ENCODE measurements at regions not wholly inside any gene's neighbourhood (a gene's known extent, or its start where the extent isn't known, plus 50 kb on each side); places are given as distances from the start of the nearest gene placed in this dataset.

GRCh38 chr2:60603533-60604190 is 50.2 kb upstream of the BCL11A start:
- no peak overlapping the region for H3K4me3 ChIP-seq (ENCODE audit: low read length in 2 of 2)
- DNase-seq (no peak), ATAC-seq (ENCODE audit: low FRiP score) (no peak)
- intact Hi-C loops (cut with DNase I) = no loop called here
- no peaks in the 10 kb centered on the region for H3K4me1 ChIP-seq (ENCODE audit: control insufficient read depth in 1 of 2, insufficient read depth in 2 of 2, low read length in 2 of 2)
- H3K36me3 ChIP-seq (ENCODE audit: control insufficient read depth in 1 of 2, insufficient read depth in 2 of 2, low read length in 1 of 2) = no peaks in the 10 kb centered on the region
- no peak overlapping the region for H3K27ac ChIP-seq (ENCODE audit: low read depth in 1 of 2, low read length in 2 of 2)
- H3K9me3 ChIP-seq (ENCODE audit: control insufficient read depth, low read length) = peaks cover 3% of the 10 kb centered on the region
- WGBS, 2 donors = 75 to 79% methylated on average over 6 of the region's 6 CpGs
- H3K27me3 ChIP-seq (ENCODE audit: control insufficient read depth in 1 of 2, insufficient read depth in 2 of 2, low read length in 1 of 2) = no peaks in the 10 kb centered on the region

- ATAC-seq (ENCODE audit: low FRiP score) = no peak
- 94 to 96% methylated on average over 2 of the region's 2 CpGs for WGBS, 2 donors
These were observed 51.1 kb upstream of the BCL11A start for GRCh38 chr2:60604486-60605064.

GRCh38 chr2:60605866-60606265 is 52.4 kb upstream of the BCL11A start:
- Histone ChIP-seq H3K9me3 (ENCODE audit: control insufficient read depth, low read length) (no peaks in the 10 kb centered on the region), H3K4me1 (ENCODE audit: control insufficient read depth in 1 of 2, insufficient read depth in 2 of 2, low read length in 2 of 2) (no peaks in the 10 kb centered on the region), H3K36me3 (ENCODE audit: control insufficient read depth in 1 of 2, insufficient read depth in 2 of 2, low read length in 1 of 2) (no peaks in the 10 kb centered on the region), H3K27me3 (ENCODE audit: control insufficient read depth in 1 of 2, insufficient read depth in 2 of 2, low read length in 1 of 2) (no peaks in the 10 kb centered on the region), H3K4me3 (ENCODE audit: low read length in 2 of 2) (no peak overlapping the region), H3K27ac (ENCODE audit: low read depth in 1 of 2, low read length in 2 of 2) (no peak overlapping the region)
- WGBS, 2 donors = 86 to 89% methylated on average over 4 of the region's 4 CpGs
- intact Hi-C loops (cut with DNase I) = no loop called here
- ATAC-seq (ENCODE audit: low FRiP score) (no peak), DNase-seq (no peak)

More at GRCh38 chr2:60604486-60605064, 51.1 kb upstream of the BCL11A start:
- H3K27ac ChIP-seq (ENCODE audit: low read depth in 1 of 2, low read length in 2 of 2) = no peak overlapping the region
- H3K4me3 ChIP-seq (ENCODE audit: low read length in 2 of 2) = no peak overlapping the region
- no peaks in the 10 kb centered on the region for H3K27me3 ChIP-seq (ENCODE audit: control insufficient read depth in 1 of 2, insufficient read depth in 2 of 2, low read length in 1 of 2)
- H3K36me3 ChIP-seq (ENCODE audit: control insufficient read depth in 1 of 2, insufficient read depth in 2 of 2, low read length in 1 of 2) = no peaks in the 10 kb centered on the region
- intact Hi-C loops (cut with DNase I) = no loop called here
- H3K4me1 ChIP-seq (ENCODE audit: control insufficient read depth in 1 of 2, insufficient read depth in 2 of 2, low read length in 2 of 2) = no peaks in the 10 kb centered on the region
- DNase-seq = no peak
- peaks cover 3% of the 10 kb centered on the region for H3K9me3 ChIP-seq (ENCODE audit: control insufficient read depth, low read length)

- H3K27me3 ChIP-seq (ENCODE audit: control insufficient read depth in 1 of 2, insufficient read depth in 2 of 2, low read length in 1 of 2) = no peaks in the 10 kb centered on the region
- H3K9me3 ChIP-seq (ENCODE audit: control insufficient read depth, low read length) = no peaks in the 10 kb centered on the region
- intact Hi-C loops (cut with DNase I) = no loop called here
- DNase-seq (no peak), ATAC-seq (ENCODE audit: low FRiP score) (no peak)
- no peak overlapping the region for H3K4me3 ChIP-seq (ENCODE audit: low read length in 2 of 2)
- WGBS, 2 donors = 11 to 21% methylated on average over 3 of the region's 3 CpGs
- no peaks in the 10 kb centered on the region for H3K4me1 ChIP-seq (ENCODE audit: control insufficient read depth in 1 of 2, insufficient read depth in 2 of 2, low read length in 2 of 2)
- H3K27ac ChIP-seq (ENCODE audit: low read depth in 1 of 2, low read length in 2 of 2) = no peak overlapping the region
- H3K36me3 ChIP-seq (ENCODE audit: control insufficient read depth in 1 of 2, insufficient read depth in 2 of 2, low read length in 1 of 2) = no peaks in the 10 kb centered on the region
These were observed 55.2 kb upstream of the BCL11A start for GRCh38 chr2:60608679-60609078.

- WGBS, 2 donors = 59 to 60% methylated on average over 3 of the region's 3 CpGs
These were observed 58.6 kb upstream of the BCL11A start for GRCh38 chr2:60612033-60612432.

GRCh38 chr2:60614319-60614718 is 60.9 kb upstream of the BCL11A start:
- intact Hi-C loops (cut with DNase I) = no loop called here
- Histone ChIP-seq H3K36me3 (ENCODE audit: control insufficient read depth in 1 of 2, insufficient read depth in 2 of 2, low read length in 1 of 2) (no peaks in the 10 kb centered on the region), H3K27me3 (ENCODE audit: control insufficient read depth in 1 of 2, insufficient read depth in 2 of 2, low read length in 1 of 2) (no peaks in the 10 kb centered on the region), H3K4me3 (ENCODE audit: low read length in 2 of 2) (no peak overlapping the region), H3K4me1 (ENCODE audit: control insufficient read depth in 1 of 2, insufficient read depth in 2 of 2, low read length in 2 of 2) (no peaks in the 10 kb centered on the region), H3K27ac (ENCODE audit: low read depth in 1 of 2, low read length in 2 of 2) (no peak overlapping the region), H3K9me3 (ENCODE audit: control insufficient read depth, low read length) (peaks cover 4% of the 10 kb centered on the region)
- 84 to 89% methylated on average over 6 of the region's 6 CpGs for WGBS, 2 donors
- no peak for ATAC-seq (ENCODE audit: low FRiP score)
- no peak for DNase-seq

More at GRCh38 chr2:60612033-60612432, 58.6 kb upstream of the BCL11A start:
- Histone ChIP-seq H3K36me3 (ENCODE audit: control insufficient read depth in 1 of 2, insufficient read depth in 2 of 2, low read length in 1 of 2) (no peaks in the 10 kb centered on the region), H3K27ac (ENCODE audit: low read depth in 1 of 2, low read length in 2 of 2) (no peak overlapping the region), H3K27me3 (ENCODE audit: control insufficient read depth in 1 of 2, insufficient read depth in 2 of 2, low read length in 1 of 2) (no peaks in the 10 kb centered on the region), H3K9me3 (ENCODE audit: control insufficient read depth, low read length) (peaks cover 4% of the 10 kb centered on the region), H3K4me1 (ENCODE audit: control insufficient read depth in 1 of 2, insufficient read depth in 2 of 2, low read length in 2 of 2) (no peaks in the 10 kb centered on the region), H3K4me3 (ENCODE audit: low read length in 2 of 2) (no peak overlapping the region)
- no peak for DNase-seq
- intact Hi-C loops (cut with DNase I) = no loop called here
- ATAC-seq (ENCODE audit: low FRiP score) = no peak

GRCh38 chr2:60621688-60622429 is 68.4 kb upstream of the BCL11A start:
- Histone ChIP-seq H3K27me3 (ENCODE audit: control insufficient read depth in 1 of 2, insufficient read depth in 2 of 2, low read length in 1 of 2) (peaks cover 0 to 2% of the 10 kb centered on the region in 2 donors), H3K4me1 (ENCODE audit: control insufficient read depth in 1 of 2, insufficient read depth in 2 of 2, low read length in 2 of 2) (no peaks in the 10 kb centered on the region), H3K36me3 (ENCODE audit: control insufficient read depth in 1 of 2, insufficient read depth in 2 of 2, low read length in 1 of 2) (no peaks in the 10 kb centered on the region), H3K27ac (ENCODE audit: low read depth in 1 of 2, low read length in 2 of 2) (no peak overlapping the region), H3K9me3 (ENCODE audit: control insufficient read depth, low read length) (peaks cover 1% of the 10 kb centered on the region), H3K4me3 (ENCODE audit: low read length in 2 of 2) (no peak overlapping the region)
- DNase-seq = no peak
- ATAC-seq (ENCODE audit: low FRiP score) = no peak
- WGBS, 2 donors = 79 to 80% methylated on average over 7 of the region's 7 CpGs
- intact Hi-C loops (cut with DNase I) = no loop called here

GRCh38 chr2:60623040-60623439 is 69.6 kb upstream of the BCL11A start:
- Histone ChIP-seq H3K27me3 (ENCODE audit: control insufficient read depth in 1 of 2, insufficient read depth in 2 of 2, low read length in 1 of 2) (peaks cover 0 to 2% of the 10 kb centered on the region in 2 donors), H3K4me3 (ENCODE audit: low read length in 2 of 2) (no peak overlapping the region), H3K36me3 (ENCODE audit: control insufficient read depth in 1 of 2, insufficient read depth in 2 of 2, low read length in 1 of 2) (no peaks in the 10 kb centered on the region), H3K4me1 (ENCODE audit: control insufficient read depth in 1 of 2, insufficient read depth in 2 of 2, low read length in 2 of 2) (no peaks in the 10 kb centered on the region), H3K27ac (ENCODE audit: low read depth in 1 of 2, low read length in 2 of 2) (no peak overlapping the region), H3K9me3 (ENCODE audit: control insufficient read depth, low read length) (peaks cover 1% of the 10 kb centered on the region)
- DNase-seq = no peak
- 68 to 70% methylated on average over 2 of the region's 2 CpGs for WGBS, 2 donors
- intact Hi-C loops (cut with DNase I) = no loop called here
- ATAC-seq (ENCODE audit: low FRiP score) = no peak

- Histone ChIP-seq H3K27me3 (ENCODE audit: control insufficient read depth in 1 of 2, insufficient read depth in 2 of 2, low read length in 1 of 2) (peaks cover 0 to 1% of the 10 kb centered on the region in 2 donors), H3K4me1 (ENCODE audit: control insufficient read depth in 1 of 2, insufficient read depth in 2 of 2, low read length in 2 of 2) (no peaks in the 10 kb centered on the region), H3K36me3 (ENCODE audit: control insufficient read depth in 1 of 2, insufficient read depth in 2 of 2, low read length in 1 of 2) (no peaks in the 10 kb centered on the region), H3K27ac (ENCODE audit: low read depth in 1 of 2, low read length in 2 of 2) (no peak overlapping the region), H3K9me3 (ENCODE audit: control insufficient read depth, low read length) (peaks cover 3% of the 10 kb centered on the region), H3K4me3 (ENCODE audit: low read length in 2 of 2) (no peak overlapping the region)
- intact Hi-C loops (cut with DNase I) = no loop called here
- DNase-seq = no peak
- WGBS, 2 donors = 56 to 59% methylated on average over 3 of the region's 3 CpGs
- no peak for ATAC-seq (ENCODE audit: low FRiP score)
These were observed 74.0 kb upstream of the BCL11A start for GRCh38 chr2:60627412-60627811.
